Stimulated activated naive CD8-positive, alpha-beta T cell treated with anti-CD3 and anti-CD28 coated beads, Interleukin-15, amount 100 ng/mL, for 72 hours (primary cell): ENCODE measurements at regions not wholly inside any gene's neighbourhood (a gene's known extent, or its start where the extent isn't known, plus 50 kb on each side); places are given as distances from the start of the nearest gene placed in this dataset.

Experiments used
- ATAC-seq: fragments of 150-1000 bp; cut with Tn5 transposase; 2 replicates; pipeline ENCODE4 v1.10.0; 2021; ENCODE audit warnings: mild to moderate bottlenecking, moderate library complexity
- DNase-seq, 2 donors: peaks; one replicate each; pipeline ENCODE4 v3.0.0; 2021 to 2022
- H3K27ac Mint-ChIP-seq, 2 donors: one replicate each; pipeline ENCODE4 v1.8.0; 2022; ENCODE audit warnings: mild to moderate bottlenecking in 2 of 2, mixed read lengths in 2 of 2, moderate library complexity in 2 of 2
- H3K27me3 Mint-ChIP-seq: one replicate; pipeline ENCODE4 v1.8.0; 2022; ENCODE audit warnings: mixed read lengths
- H3K4me1 Mint-ChIP-seq: one replicate; pipeline ENCODE4 v1.8.0; 2022; ENCODE audit warnings: mild to moderate bottlenecking, mixed read lengths
- H3K4me3 Mint-ChIP-seq, 2 donors: one replicate each; pipeline ENCODE4 v1.8.0; 2022; ENCODE audit warnings: mild to moderate bottlenecking in 2 of 2, mixed read lengths in 2 of 2, moderate library complexity in 1 of 2
- H3K9me3 Mint-ChIP-seq, 2 donors: one replicate each; pipeline ENCODE4 v1.8.0; 2022; ENCODE audit warnings: mixed read lengths in 2 of 2

DNA sequence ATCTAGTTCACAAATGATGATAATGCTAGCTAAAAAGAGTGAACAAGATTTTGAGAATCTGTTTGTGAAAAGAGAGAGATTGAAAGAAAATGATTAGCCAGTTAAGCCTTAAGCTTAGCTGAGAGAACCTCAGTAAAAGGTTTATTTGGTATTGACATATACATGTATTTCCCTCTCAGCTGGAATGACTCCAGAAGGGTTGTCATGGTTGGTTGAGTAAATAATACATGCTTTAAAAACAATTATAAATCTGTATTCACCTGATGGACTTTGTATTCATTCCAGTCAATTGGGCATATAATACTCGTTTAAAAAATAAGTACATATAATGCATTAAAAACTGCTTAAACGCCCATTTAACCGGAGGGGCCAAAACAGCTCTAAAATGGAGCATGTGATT lies 181.4 kb downstream of the GRB14 start:
- DNase-seq (no peak), ATAC-seq (no peak)
- Mint-ChIP-seq H3K4me1 (no peaks in the 10 kb centered on the region), H3K9me3 (peaks cover 0 to 5% of the 10 kb centered on the region in 2 donors), H3K27ac (no peak overlapping the region), H3K4me3 (no peak overlapping the region), H3K27me3 (no peaks in the 10 kb centered on the region)

DNA sequence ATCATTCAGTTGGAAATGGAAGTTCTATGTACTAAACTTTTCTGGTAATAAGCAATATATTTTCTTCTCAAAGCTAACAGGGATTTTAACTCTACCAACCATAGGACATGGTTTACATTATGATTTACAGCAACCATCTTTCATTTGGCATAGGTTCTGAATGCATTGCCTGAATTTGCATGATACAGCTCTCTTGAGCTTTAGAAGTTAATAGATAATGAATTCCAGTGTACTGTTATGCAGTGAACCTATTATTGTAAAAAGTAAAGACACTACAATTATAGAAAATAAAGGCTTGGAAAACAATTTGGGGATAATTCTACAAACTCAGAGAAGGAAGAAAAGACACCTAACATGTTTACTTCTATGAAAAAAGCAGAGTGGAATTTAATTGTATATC lies 182.0 kb downstream of the GRB14 start:
- no peak for ATAC-seq
- no peak overlapping the region for H3K4me3 Mint-ChIP-seq

DNA sequence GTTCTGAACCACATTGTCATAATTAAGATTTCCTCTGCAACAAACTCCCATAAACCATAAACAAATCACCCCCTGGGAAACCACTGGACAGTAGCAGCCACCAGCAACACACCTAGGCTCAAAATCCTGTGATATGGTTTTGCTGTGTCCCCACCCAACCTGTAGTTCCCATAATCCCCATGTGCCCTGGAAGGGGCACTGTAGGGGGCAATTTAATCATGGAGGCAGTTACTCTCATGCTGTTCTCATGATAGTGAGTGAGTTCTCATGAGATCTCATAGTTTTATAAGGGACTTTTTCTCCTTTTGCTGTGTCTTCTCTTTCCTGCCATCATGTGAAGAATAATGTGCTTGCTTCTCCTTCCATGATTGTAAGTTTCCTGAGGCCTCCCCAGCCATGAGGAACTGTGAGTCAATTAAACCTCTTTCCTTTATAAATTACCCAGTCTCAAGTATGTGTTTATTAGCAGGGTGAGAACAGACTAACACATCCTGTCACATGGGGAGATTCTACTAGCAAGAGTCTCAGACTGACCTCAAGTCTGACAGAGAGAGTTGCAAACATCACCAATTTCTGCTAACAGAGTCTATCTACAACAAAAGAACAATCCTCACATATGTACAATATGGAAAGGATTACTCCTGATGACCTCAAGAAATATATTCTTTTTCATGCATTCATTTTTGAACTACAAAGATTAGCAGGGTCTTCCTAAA lies 182.6 kb downstream of the GRB14 start:
- no peak overlapping the region for H3K4me3 Mint-ChIP-seq
- no peaks in the 10 kb centered on the region for H3K4me1 Mint-ChIP-seq
- no peaks in the 10 kb centered on the region for H3K27me3 Mint-ChIP-seq
- H3K9me3 Mint-ChIP-seq = peaks cover 0 to 5% of the 10 kb centered on the region in 2 donors
- no peak for DNase-seq
- H3K27ac Mint-ChIP-seq = no peak overlapping the region
- ATAC-seq = no peak

More for the DNA sequence above, 182.0 kb downstream of the GRB14 start:
- DNase-seq = no peak
- H3K27me3 Mint-ChIP-seq = no peaks in the 10 kb centered on the region
- H3K27ac Mint-ChIP-seq = no peak overlapping the region
- H3K9me3 Mint-ChIP-seq = peaks cover 0 to 5% of the 10 kb centered on the region in 2 donors
- no peaks in the 10 kb centered on the region for H3K4me1 Mint-ChIP-seq

DNA sequence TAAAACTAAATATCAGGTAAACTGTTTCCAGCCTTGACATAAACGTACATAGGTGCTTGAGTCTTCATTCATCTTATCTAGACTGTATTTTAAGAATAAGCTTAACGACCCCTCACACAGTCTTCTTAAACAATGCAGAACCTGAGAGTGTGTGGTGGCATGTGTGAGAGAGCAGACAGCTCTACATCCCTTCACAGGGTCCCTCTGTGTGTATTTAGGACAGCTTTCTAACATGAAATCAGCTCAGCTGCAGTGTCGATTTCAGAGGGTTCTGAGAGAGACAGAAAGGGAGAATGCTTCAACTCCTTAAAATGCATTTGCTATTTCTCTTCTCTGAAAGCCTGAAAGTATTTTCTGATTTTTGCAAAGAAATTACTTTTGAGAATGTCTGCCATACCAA lies 185.2 kb downstream of the GRB14 start:
- H3K4me3 Mint-ChIP-seq = no peak overlapping the region

GRCh38 chr2:164430166-164430783 lies 191.0 kb downstream of the GRB14 start:
- DNase-seq (no peak), ATAC-seq (no peak)
- Mint-ChIP-seq H3K4me1 (no peaks in the 10 kb centered on the region), H3K27me3 (no peaks in the 10 kb centered on the region), H3K27ac (no peak overlapping the region), H3K4me3 (no peak overlapping the region), H3K9me3 (no peaks in the 10 kb centered on the region)

More for the DNA sequence above, 185.2 kb downstream of the GRB14 start:
- Mint-ChIP-seq H3K27me3 (no peaks in the 10 kb centered on the region), H3K27ac (no peak overlapping the region), H3K4me1 (no peaks in the 10 kb centered on the region), H3K9me3 (no peaks in the 10 kb centered on the region)
- ATAC-seq (no peak), DNase-seq (no peak)

DNA sequence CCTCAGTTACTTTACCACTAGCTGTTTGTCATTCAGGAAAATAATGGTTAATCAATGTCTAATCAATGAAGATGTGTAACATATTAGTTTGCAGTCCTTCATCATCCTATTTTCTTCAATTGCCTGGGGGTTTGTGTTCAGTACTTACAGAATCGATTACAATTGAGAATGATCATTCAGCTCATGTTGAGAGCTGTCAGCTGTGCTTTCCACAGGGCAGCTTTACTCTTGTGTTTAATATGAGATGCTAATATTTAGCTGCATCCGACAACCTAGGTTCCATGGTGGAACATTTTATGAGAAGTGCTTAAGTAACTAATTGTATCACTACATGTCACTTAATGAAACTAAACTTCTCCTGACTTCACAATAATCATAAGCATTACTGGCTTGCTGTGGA lies 191.9 kb downstream of the GRB14 start:
- Mint-ChIP-seq H3K27me3 (no peaks in the 10 kb centered on the region), H3K4me3 (no peak overlapping the region), H3K27ac (no peak overlapping the region), H3K9me3 (no peaks in the 10 kb centered on the region), H3K4me1 (no peaks in the 10 kb centered on the region)
- no peak for DNase-seq
- no peak for ATAC-seq

- Mint-ChIP-seq H3K4me3 (no peak overlapping the region), H3K4me1 (no peaks in the 10 kb centered on the region)
- no peak for ATAC-seq
These were observed 194.2 kb downstream of the GRB14 start for GRCh38 chr2:164427111-164427510.

GRCh38 chr2:164420787-164421186 lies 200.5 kb downstream of the GRB14 start:
- DNase-seq = no peak
- H3K27ac Mint-ChIP-seq = no peak overlapping the region
- H3K4me1 Mint-ChIP-seq = no peaks in the 10 kb centered on the region
- no peak overlapping the region for H3K4me3 Mint-ChIP-seq
- H3K27me3 Mint-ChIP-seq = no peaks in the 10 kb centered on the region
- no peaks in the 10 kb centered on the region for H3K9me3 Mint-ChIP-seq
- ATAC-seq = no peak

More at GRCh38 chr2:164427111-164427510, 194.2 kb downstream of the GRB14 start:
- no peak overlapping the region for H3K27ac Mint-ChIP-seq
- DNase-seq = no peak
- no peaks in the 10 kb centered on the region for H3K9me3 Mint-ChIP-seq
- H3K27me3 Mint-ChIP-seq = no peaks in the 10 kb centered on the region

- Mint-ChIP-seq H3K27ac (no peak overlapping the region), H3K9me3 (peaks cover 6 to 7% of the 10 kb centered on the region in 2 donors), H3K4me3 (no peak overlapping the region), H3K27me3 (no peaks in the 10 kb centered on the region), H3K4me1 (no peaks in the 10 kb centered on the region)
- ATAC-seq (no peak), DNase-seq (no peak)
These were observed 208.5 kb downstream of the GRB14 start for GRCh38 chr2:164412831-164413230.

DNA sequence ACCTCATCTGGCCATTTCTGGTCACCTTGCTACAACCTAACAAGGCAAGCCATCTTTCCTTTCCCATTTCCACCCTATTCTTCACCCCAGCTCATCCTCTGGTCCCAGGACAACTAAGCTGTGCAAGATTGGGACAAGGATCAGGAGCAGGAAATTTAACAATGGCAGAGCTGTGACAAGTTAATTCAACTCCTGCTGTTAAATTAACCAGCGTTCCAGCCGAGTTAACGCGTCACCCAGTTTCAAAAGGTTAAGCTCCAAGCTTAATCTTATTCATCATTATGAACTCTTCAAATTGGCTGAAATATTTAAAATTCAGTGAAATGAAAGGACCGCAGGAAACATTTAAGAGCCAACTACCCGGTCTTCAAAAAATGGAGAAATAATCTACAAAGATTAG lies 231.9 kb downstream of the GRB14 start:
- Mint-ChIP-seq H3K4me1 (no peaks in the 10 kb centered on the region), H3K4me3 (no peak overlapping the region), H3K27me3 (no peaks in the 10 kb centered on the region), H3K27ac (no peak overlapping the region), H3K9me3 (peaks cover 0 to 5% of the 10 kb centered on the region in 2 donors)
- DNase-seq (no peak), ATAC-seq (no peak)

DNA sequence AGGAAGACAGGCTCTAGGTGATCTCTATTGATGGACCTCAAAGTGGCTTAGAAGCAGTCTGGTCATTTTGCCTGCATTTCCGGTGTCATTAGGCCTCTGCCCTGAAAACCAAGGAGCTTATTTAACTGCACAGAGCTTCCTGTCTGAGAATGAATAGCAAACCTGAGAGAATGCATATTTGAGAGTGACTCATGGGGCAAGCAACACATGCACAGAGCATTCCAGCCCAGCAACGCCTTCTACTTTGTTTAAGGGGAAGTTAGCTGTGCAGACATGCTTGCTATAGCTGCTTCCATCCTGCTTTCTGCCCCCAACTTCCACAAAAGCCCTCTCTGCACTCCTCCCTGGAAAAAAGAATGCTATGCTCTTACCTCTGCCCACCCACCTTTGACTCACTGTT lies 232.8 kb downstream of the GRB14 start:
- Mint-ChIP-seq H3K27ac (no peak overlapping the region), H3K9me3 (peaks cover 0 to 5% of the 10 kb centered on the region in 2 donors), H3K4me3 (no peak overlapping the region), H3K27me3 (no peaks in the 10 kb centered on the region), H3K4me1 (no peaks in the 10 kb centered on the region)
- DNase-seq = no peak
- ATAC-seq = no peak

GRCh38 chr2:164386231-164386630 lies 235.1 kb downstream of the GRB14 start:
- Mint-ChIP-seq H3K27ac (no peak overlapping the region), H3K4me1 (no peaks in the 10 kb centered on the region), H3K27me3 (no peaks in the 10 kb centered on the region), H3K9me3 (peaks cover 0 to 5% of the 10 kb centered on the region in 2 donors), H3K4me3 (no peak overlapping the region)
- DNase-seq (no peak), ATAC-seq (no peak)

DNA sequence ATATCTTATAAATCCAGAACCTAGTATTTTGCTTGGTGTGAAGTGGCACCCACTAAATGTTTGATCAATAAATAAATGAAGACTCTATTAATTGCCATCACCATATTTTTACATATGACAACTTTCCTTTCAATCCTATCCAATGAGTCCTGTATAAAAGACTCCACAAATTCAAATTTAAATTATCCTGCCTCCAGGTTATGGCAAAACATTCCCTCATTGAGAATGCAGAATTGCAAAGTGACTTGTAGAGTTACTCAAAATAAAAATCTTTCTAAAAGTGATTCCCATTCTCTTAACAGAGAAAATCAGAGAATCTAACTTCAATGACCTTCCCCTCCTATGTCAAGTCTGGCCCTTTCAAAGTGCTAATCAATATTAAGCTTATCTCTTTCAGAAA lies 236.8 kb downstream of the GRB14 start:
- Mint-ChIP-seq H3K27me3 (no peaks in the 10 kb centered on the region), H3K4me3 (no peak overlapping the region), H3K4me1 (no peaks in the 10 kb centered on the region), H3K9me3 (peaks cover 0 to 2% of the 10 kb centered on the region in 2 donors), H3K27ac (no peak overlapping the region)
- DNase-seq (no peak), ATAC-seq (no peak)

DNA sequence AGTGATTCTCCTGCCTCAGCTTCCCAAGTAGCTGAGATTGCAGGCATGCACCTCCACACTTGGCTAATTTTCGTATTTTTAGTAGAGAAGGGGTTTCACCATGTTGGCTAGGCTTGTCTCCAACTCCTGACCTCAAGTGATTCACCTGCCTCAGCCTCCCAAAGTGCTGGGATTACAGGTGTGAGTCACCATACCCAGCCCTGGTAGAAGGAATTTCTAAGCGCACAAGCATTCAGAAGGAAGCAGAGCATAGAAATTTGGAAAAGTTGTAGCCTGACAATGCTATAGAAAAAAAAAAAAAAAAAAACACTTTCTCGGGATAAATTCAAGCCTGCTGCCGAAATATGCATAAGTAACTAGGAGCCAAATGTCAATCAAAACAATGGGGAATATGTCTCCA lies 249.4 kb downstream of the GRB14 start:
- no peak for ATAC-seq
- H3K9me3 Mint-ChIP-seq = peaks cover 0 to 22% of the 10 kb centered on the region in 2 donors

DNA sequence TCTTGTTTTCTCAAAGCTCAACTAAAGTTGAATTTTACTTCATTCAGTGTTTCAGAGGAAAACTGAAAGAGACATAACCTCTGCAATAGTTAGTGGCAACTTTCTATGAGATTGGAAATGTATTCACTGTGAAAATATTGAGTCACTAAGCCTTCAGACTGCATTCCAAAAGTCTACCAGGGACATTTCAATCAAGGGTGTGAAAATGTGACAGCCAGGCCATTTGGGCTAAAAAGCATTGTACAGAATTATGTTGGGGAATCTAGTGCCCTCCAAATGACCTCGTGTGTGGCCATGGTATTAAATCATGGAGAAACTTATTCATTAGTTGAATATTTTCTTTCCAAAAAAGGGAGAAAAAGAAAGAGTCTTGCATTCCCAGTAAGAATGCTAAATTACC lies 251.9 kb downstream of the GRB14 start:
- Mint-ChIP-seq H3K27ac (no peak overlapping the region), H3K27me3 (no peaks in the 10 kb centered on the region), H3K9me3 (peaks cover 0 to 22% of the 10 kb centered on the region in 2 donors), H3K4me3 (no peak overlapping the region), H3K4me1 (no peaks in the 10 kb centered on the region)
- ATAC-seq (no peak), DNase-seq (no peak)

More for the DNA sequence above, 249.4 kb downstream of the GRB14 start:
- H3K4me3 Mint-ChIP-seq = no peak overlapping the region
- H3K27me3 Mint-ChIP-seq = no peaks in the 10 kb centered on the region
- no peak for DNase-seq
- no peaks in the 10 kb centered on the region for H3K4me1 Mint-ChIP-seq
- no peak overlapping the region for H3K27ac Mint-ChIP-seq

DNA sequence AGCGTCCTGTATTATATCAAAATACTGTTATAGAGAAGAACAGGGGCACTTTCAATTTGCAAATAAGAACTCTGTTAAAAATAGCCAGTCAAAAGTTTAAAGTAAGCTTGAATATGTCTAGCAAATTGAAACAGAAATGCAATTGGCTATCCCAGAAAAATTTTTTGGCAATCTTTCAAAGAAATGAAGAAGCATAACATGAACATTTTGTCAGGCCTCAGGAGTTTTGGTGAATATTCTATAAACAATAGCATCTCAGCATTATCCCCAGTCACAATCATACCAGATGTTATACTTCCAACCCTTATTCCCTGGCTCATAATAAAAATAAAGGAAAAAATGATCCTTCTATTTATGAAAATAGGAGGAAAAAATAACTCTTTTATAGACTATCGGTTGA lies 252.4 kb downstream of the GRB14 start:
- Mint-ChIP-seq H3K27me3 (no peaks in the 10 kb centered on the region), H3K4me1 (no peaks in the 10 kb centered on the region), H3K9me3 (peaks cover 0 to 22% of the 10 kb centered on the region in 2 donors), H3K4me3 (no peak overlapping the region), H3K27ac (no peak overlapping the region)
- DNase-seq (no peak), ATAC-seq (no peak)
